Caco-2 (cell line): ENCODE measurements at regions not wholly inside any gene's neighbourhood (a gene's known extent, or its start where the extent isn't known, plus 50 kb on each side); places are given as distances from the start of the nearest gene placed in this dataset.

Experiments
- BruUV-seq: library from RNA; stranded (reverse); fragments of 400-500 nt; replicated peaks from 2 replicates; lab custom pipeline; 2021; lab: Mats Ljungman, UMichigan
- CTCF ChIA-PET: fragments of 300-600 bp; sonication (Branson Sonifier 250); formaldehyde crosslinking; loops from one replicate; lab custom pipeline; 2022; ENCODE audit warnings: antibody characterized with exemption; lab: Charles Lee
- POLR2A ChIA-PET: fragments of 300-600 bp; sonication (Branson Sonifier 250); formaldehyde crosslinking; loops from one replicate; lab custom pipeline; 2022; ENCODE audit warnings: antibody characterized with exemption; lab: Charles Lee
- DNase-seq, 2 experiments: peaks; one replicate each; pipeline versions ENCODE4 v3.0.0 to v3.0.0-alpha.2; 2020 to 2022
- H3K27me3 ChIP-seq: replicated peaks from 2 replicates; pipeline ENCODE4 v1.6.0; 2011; ENCODE audit warnings: low read length; ENCODE audit not compliant: control insufficient read depth, insufficient read depth
- H3K36me3 ChIP-seq: 2 replicates; pipeline ENCODE4 v1.5.1; 2011; ENCODE audit warnings: low read length; ENCODE audit not compliant: control insufficient read depth, insufficient read depth
- H3K4me1 ChIP-seq: fragments of 250-450 bp; sonication (Bioruptor Pico); 2 replicates; pipeline ENCODE4 v1.5.1; 2020; ENCODE audit warnings: mild to moderate bottlenecking
- H3K4me3 ChIP-seq: 2 replicates; pipeline ENCODE4 v1.5.1; 2011; ENCODE audit warnings: low read depth, mild to moderate bottlenecking, control low read depth, low read length
- H3K9me3 ChIP-seq: fragments of 250-450 bp; sonication (Bioruptor Pico); 2 replicates; pipeline ENCODE4 v1.5.1; 2020; ENCODE audit warnings: mild to moderate bottlenecking, moderate library complexity
- H3K27ac Mint-ChIP-seq: one replicate; pipeline ENCODE4 v1.8.0; 2022; ENCODE audit warnings: mixed read lengths; ENCODE audit not compliant: unreplicated experiment
- H3K27me3 Mint-ChIP-seq: one replicate; pipeline ENCODE4 v1.8.0; 2022; ENCODE audit warnings: mixed read lengths; ENCODE audit not compliant: insufficient read depth, unreplicated experiment
- H3K36me3 Mint-ChIP-seq: one replicate; pipeline ENCODE4 v1.8.0; 2022; ENCODE audit warnings: mild to moderate bottlenecking, mixed read lengths; ENCODE audit not compliant: insufficient read depth, unreplicated experiment
- H3K4me1 Mint-ChIP-seq: one replicate; pipeline ENCODE4 v1.8.0; 2022; ENCODE audit warnings: low read depth, mixed read lengths; ENCODE audit not compliant: unreplicated experiment
- H3K4me3 Mint-ChIP-seq: one replicate; pipeline ENCODE4 v1.8.0; 2022; ENCODE audit warnings: mild to moderate bottlenecking, moderate library complexity, mixed read lengths; ENCODE audit not compliant: unreplicated experiment
- H3K9me3 Mint-ChIP-seq: one replicate; pipeline ENCODE4 v1.8.0; 2022; ENCODE audit warnings: mixed read lengths; ENCODE audit not compliant: unreplicated experiment
- intact Hi-C: fragments of 100-400 bp; cut with micrococcal nuclease; formaldehyde crosslinking; loops from one replicate; pipeline ENCODE4 v1.10.0; 2022; ENCODE audit not compliant: unreplicated experiment
- TF ChIP-seq, protein P1 (sequence below), 2 experiments: fragments of 200-600 bp in 1 of 2; IDR thresholded peaks; 1 replicate in 1 of 2; 2 replicates in 1 of 2; pipeline versions ENCODE4 v1.5.1 to v1.8.0; 2011 to 2022; ENCODE audit warnings: antibody characterized with exemption in 1 of 2, control low read depth in 1 of 2, inconsistent platforms in 1 of 2, low read depth in 1 of 2, low read length in 1 of 2, mild to moderate bottlenecking in 1 of 2, moderate library complexity in 1 of 2; ENCODE audit not compliant: insufficient read depth in 1 of 2, severe bottlenecking in 1 of 2, unreplicated experiment in 1 of 2

DNA sequence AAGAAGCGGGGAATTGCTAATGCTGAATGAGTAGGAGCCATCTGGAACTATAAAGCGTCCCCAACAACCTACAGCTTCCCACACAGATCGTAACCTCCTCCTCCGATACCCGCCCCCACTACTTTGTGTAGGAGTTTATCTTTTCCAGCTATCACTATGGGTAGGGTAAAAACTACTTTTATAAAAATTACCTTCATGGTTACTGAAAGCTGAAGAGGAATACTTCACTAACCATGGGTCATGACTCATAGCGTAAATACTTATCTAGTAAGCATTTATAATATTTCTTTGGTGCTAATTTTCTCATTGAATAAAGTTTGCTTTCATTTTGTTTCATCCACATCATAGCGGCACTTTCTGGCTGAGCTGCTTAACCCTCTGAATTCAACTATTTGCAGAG lies 79.4 kb upstream of the TNIP3 start:
- H3K27me3 Mint-ChIP-seq: no peaks in the 10 kb centered on the region
- H3K9me3 Mint-ChIP-seq: no peaks in the 10 kb centered on the region
- no peak overlapping the region for H3K27ac Mint-ChIP-seq
- no TSS peak for BruUV-seq
- TF ChIP-seq, protein P1, sequence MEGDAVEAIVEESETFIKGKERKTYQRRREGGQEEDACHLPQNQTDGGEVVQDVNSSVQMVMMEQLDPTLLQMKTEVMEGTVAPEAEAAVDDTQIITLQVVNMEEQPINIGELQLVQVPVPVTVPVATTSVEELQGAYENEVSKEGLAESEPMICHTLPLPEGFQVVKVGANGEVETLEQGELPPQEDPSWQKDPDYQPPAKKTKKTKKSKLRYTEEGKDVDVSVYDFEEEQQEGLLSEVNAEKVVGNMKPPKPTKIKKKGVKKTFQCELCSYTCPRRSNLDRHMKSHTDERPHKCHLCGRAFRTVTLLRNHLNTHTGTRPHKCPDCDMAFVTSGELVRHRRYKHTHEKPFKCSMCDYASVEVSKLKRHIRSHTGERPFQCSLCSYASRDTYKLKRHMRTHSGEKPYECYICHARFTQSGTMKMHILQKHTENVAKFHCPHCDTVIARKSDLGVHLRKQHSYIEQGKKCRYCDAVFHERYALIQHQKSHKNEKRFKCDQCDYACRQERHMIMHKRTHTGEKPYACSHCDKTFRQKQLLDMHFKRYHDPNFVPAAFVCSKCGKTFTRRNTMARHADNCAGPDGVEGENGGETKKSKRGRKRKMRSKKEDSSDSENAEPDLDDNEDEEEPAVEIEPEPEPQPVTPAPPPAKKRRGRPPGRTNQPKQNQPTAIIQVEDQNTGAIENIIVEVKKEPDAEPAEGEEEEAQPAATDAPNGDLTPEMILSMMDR (IDR thresholded peaks at IDR 0.05; ENCODE audit: insufficient read depth in 1 of 2, low read depth in 1 of 2, low read length in 1 of 2, severe bottlenecking in 1 of 2, unreplicated experiment in 1 of 2): no peak
- POLR2A ChIA-PET: no interaction called here
- DNase-seq: no peak
- no peak overlapping the region for H3K4me3 ChIP-seq
- intact Hi-C loops: no loop called here
- no peaks in the 10 kb centered on the region for H3K27me3 ChIP-seq
- H3K4me1 ChIP-seq: peaks cover 9% of the 10 kb centered on the region; the same call in 1 of the 2 replicates
- H3K4me3 Mint-ChIP-seq: no peak overlapping the region
- CTCF ChIA-PET: no interaction called here
- H3K4me1 Mint-ChIP-seq: peaks cover 8% of the 10 kb centered on the region
- no peaks in the 10 kb centered on the region for H3K9me3 ChIP-seq
- H3K36me3 ChIP-seq: no peaks in the 10 kb centered on the region
- no peaks in the 10 kb centered on the region for H3K36me3 Mint-ChIP-seq

DNA sequence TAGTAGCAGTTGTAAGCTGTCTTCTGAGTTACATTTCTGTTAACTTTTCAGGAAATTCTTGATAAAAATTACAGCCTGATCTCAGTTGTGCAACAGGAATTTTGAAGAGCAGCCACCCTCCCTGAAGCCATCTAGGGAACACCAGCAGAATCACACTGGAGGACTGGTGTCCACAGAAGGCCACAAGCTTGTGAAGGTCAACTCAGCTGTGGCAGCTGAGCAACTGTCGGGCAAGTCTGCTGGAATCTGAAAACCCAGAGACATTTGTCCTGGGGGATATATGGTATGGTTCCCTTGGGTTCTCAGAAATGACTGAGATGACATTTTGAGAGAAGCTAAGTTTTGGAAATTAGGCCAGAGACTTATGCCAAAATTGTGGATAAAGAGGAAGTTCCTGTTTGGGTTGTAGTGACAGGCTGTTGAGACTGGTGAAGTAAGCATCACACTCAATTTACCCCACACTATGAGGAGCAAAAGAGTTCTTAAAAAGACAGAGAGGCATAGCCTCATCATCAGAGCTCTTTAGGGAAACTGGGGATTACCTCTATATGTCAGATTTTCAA lies 78.1 kb upstream of the TNIP3 start:
- no peak for DNase-seq
- H3K9me3 ChIP-seq: no peaks in the 10 kb centered on the region
- H3K27me3 ChIP-seq: no peaks in the 10 kb centered on the region
- no peaks in the 10 kb centered on the region for H3K27me3 Mint-ChIP-seq
- CTCF ChIA-PET: interaction anchor here (1.0 kb wide), 1 partner anchor 50 kb away, joined by 3 read pairs; no protein-coding TSS in a partner anchor
- H3K9me3 Mint-ChIP-seq: no peaks in the 10 kb centered on the region
- peaks cover 8% of the 10 kb centered on the region for H3K4me1 Mint-ChIP-seq
- POLR2A ChIA-PET: no interaction called here
- intact Hi-C loops: no loop called here
- no peak overlapping the region for H3K27ac Mint-ChIP-seq
- H3K4me3 Mint-ChIP-seq: no peak overlapping the region
- H3K4me3 ChIP-seq: no peak overlapping the region
- no peaks in the 10 kb centered on the region for H3K36me3 Mint-ChIP-seq
- TF ChIP-seq, protein P1 (IDR thresholded peaks at IDR 0.05; ENCODE audit: insufficient read depth in 1 of 2, low read depth in 1 of 2, low read length in 1 of 2, severe bottlenecking in 1 of 2, unreplicated experiment in 1 of 2): no peak
- no peaks in the 10 kb centered on the region for H3K36me3 ChIP-seq
- BruUV-seq: no TSS peak
- peaks cover 9% of the 10 kb centered on the region; the same call in 1 of the 2 replicates for H3K4me1 ChIP-seq

DNA sequence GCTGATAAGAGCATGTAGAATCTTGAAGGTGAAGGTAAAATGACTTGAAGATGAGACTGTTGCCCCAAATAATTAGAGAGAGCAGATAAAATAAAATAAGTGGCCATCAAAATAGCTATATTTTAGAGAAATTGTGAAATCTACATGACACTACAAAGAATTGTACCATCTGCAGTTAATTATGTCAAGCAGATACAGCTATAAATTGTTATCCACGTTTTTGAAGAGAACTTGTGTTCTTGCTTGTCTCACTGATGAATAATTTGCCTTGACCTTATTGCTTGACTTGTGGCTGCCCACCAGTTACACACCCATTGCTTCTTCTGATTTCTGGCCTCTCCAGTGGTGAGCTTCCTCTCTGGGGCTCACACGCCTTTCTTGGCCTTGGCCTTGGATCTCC lies 75.8 kb upstream of the TNIP3 start:
- TF ChIP-seq, protein P1 (IDR thresholded peaks at IDR 0.05; ENCODE audit: insufficient read depth in 1 of 2, low read depth in 1 of 2, low read length in 1 of 2, severe bottlenecking in 1 of 2, unreplicated experiment in 1 of 2): no peak
- BruUV-seq: no TSS peak
- H3K36me3 ChIP-seq: no peaks in the 10 kb centered on the region
- H3K9me3 Mint-ChIP-seq: no peaks in the 10 kb centered on the region
- ChIA-PET POLR2A (no interaction called here), CTCF (no interaction called here)
- no peaks in the 10 kb centered on the region for H3K9me3 ChIP-seq
- H3K27me3 Mint-ChIP-seq: no peaks in the 10 kb centered on the region
- no peak for DNase-seq
- H3K4me3 Mint-ChIP-seq: no peak overlapping the region
- H3K27ac Mint-ChIP-seq: no peak overlapping the region
- no peak overlapping the region for H3K4me3 ChIP-seq
- H3K4me1 Mint-ChIP-seq: no peaks in the 10 kb centered on the region
- H3K27me3 ChIP-seq: no peaks in the 10 kb centered on the region
- intact Hi-C loops: no loop called here
- H3K4me1 ChIP-seq: 0 out of 2 replicates have a peak, but pooled peaks cover 4% of the 10 kb centered on the region
- H3K36me3 Mint-ChIP-seq: no peaks in the 10 kb centered on the region
